Nephron progenitor cell (in vitro differentiated cells): ENCODE measurements at regions not wholly inside any gene's neighbourhood (a gene's known extent, or its start where the extent isn't known, plus 50 kb on each side); places are given as distances from the start of the nearest gene placed in this dataset.

Source experiments
- DNase-seq: peaks from one replicate; pipeline ENCODE4 v3.0.0; 2021
- H3K27ac Mint-ChIP-seq: 2 replicates; pipeline ENCODE4 v1.8.0; 2021; ENCODE audit warnings: mild to moderate bottlenecking, moderate library complexity, mixed read lengths
- H3K27me3 Mint-ChIP-seq: 2 replicates; pipeline ENCODE4 v1.8.0; 2021; ENCODE audit warnings: mild to moderate bottlenecking, low read depth, mixed read lengths; ENCODE audit not compliant: poor library complexity
- H3K36me3 Mint-ChIP-seq: 2 replicates; pipeline ENCODE4 v1.8.0; 2021; ENCODE audit warnings: low read depth, mixed read lengths
- H3K4me1 Mint-ChIP-seq: 2 replicates; pipeline ENCODE4 v1.8.0; 2021; ENCODE audit warnings: mixed read lengths
- H3K4me3 Mint-ChIP-seq: 2 replicates; pipeline ENCODE4 v1.8.0; 2021; ENCODE audit warnings: mild to moderate bottlenecking, moderate library complexity, mixed read lengths
- H3K9me3 Mint-ChIP-seq: 2 replicates; pipeline ENCODE4 v1.8.0; 2021; ENCODE audit warnings: mild to moderate bottlenecking, moderate library complexity, mixed read lengths
- CTCF ChIP-seq: fragments of 200-600 bp; sonication (generic); IDR thresholded peaks from 2 replicates; pipeline ENCODE4 v1.5.0; 2021; ENCODE audit warnings: antibody characterized with exemption

DNA sequence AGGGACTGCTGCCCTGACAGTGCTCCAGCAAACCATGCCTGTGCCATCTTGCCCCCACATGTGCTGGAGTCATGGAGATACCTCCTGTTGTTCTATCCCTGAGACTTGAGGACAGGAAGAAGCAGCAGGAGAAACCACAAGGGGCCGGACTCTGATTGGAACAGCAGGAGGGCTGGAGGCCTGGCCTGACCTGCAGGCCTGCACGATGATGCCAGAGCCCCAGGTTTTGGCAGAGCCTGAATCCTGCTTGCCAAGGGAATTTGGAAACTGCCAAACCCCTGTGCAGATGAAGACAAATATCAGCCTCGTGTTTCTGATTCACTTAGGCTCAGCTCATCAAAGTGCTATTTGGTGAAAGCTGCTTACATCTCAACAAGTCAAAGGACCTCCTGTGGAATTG is 177.6 kb downstream of the MAFB start:
- H3K9me3 Mint-ChIP-seq: no peaks in the 10 kb centered on the region
- no peak overlapping the region for H3K4me3 Mint-ChIP-seq
- no peaks in the 10 kb centered on the region for H3K36me3 Mint-ChIP-seq
- H3K27ac Mint-ChIP-seq: no peak overlapping the region
- no peak for DNase-seq
- H3K4me1 Mint-ChIP-seq: no peaks in the 10 kb centered on the region
- TF ChIP-seq CTCF: no peak
- peaks cover 12% of the 10 kb centered on the region for H3K27me3 Mint-ChIP-seq

GRCh38 chr20:40510622-40511021 is 178.4 kb downstream of the MAFB start:
- H3K4me3 Mint-ChIP-seq: no peak overlapping the region
- peaks cover 12% of the 10 kb centered on the region for H3K27me3 Mint-ChIP-seq
- no peaks in the 10 kb centered on the region for H3K36me3 Mint-ChIP-seq
- TF ChIP-seq CTCF: no peak
- no peaks in the 10 kb centered on the region for H3K4me1 Mint-ChIP-seq
- peak overlapping the region; percentile 30 for H3K27ac Mint-ChIP-seq
- H3K9me3 Mint-ChIP-seq: no peaks in the 10 kb centered on the region
- DNase-seq: no peak

GRCh38 chr20:40508821-40509220 is 180.2 kb downstream of the MAFB start:
- Mint-ChIP-seq H3K4me1 (peaks cover under 1% of the 10 kb centered on the region), H3K27me3 (peaks cover 3% of the 10 kb centered on the region), H3K36me3 (no peaks in the 10 kb centered on the region), H3K9me3 (no peaks in the 10 kb centered on the region), H3K27ac (no peak overlapping the region), H3K4me3 (no peak overlapping the region)
- DNase-seq: no peak
- no peak for TF ChIP-seq CTCF

DNA sequence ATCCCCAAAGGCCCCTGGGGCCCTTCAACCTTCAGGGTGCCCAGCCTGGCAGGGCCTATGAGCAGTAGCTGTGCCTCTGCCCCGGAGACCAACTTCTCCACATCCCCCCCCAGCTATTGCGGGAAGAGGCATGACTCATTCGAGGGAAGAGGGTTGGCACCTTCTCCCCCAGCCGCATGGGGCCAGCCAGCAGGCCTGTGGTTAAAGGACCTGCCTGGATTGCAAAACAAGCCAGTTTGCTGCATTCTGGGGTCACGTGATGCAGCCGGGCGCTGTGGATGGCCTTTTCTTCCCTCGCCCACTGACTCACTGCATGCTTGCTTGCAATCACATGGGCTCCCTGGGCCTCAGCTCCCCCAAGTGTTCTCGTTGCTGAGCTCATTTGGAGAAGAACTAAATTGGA is 182.5 kb downstream of the MAFB start:
- no peaks in the 10 kb centered on the region for H3K36me3 Mint-ChIP-seq
- no peak for DNase-seq
- H3K9me3 Mint-ChIP-seq: no peaks in the 10 kb centered on the region
- TF ChIP-seq CTCF: no peak
- H3K4me1 Mint-ChIP-seq: peaks cover 23% of the 10 kb centered on the region
- no peak overlapping the region for H3K4me3 Mint-ChIP-seq
- peaks cover 3% of the 10 kb centered on the region for H3K27me3 Mint-ChIP-seq
- H3K27ac Mint-ChIP-seq: no peak overlapping the region

- peak overlapping the region; percentile 54 for H3K4me3 Mint-ChIP-seq
- H3K9me3 Mint-ChIP-seq: no peaks in the 10 kb centered on the region
- TF ChIP-seq CTCF: no peak
- H3K27me3 Mint-ChIP-seq: peaks cover 2% of the 10 kb centered on the region
- H3K27ac Mint-ChIP-seq: peak overlapping the region; percentile 74
- H3K4me1 Mint-ChIP-seq: peaks cover 23% of the 10 kb centered on the region
- no peak for DNase-seq
- H3K36me3 Mint-ChIP-seq: no peaks in the 10 kb centered on the region
These were observed 185.9 kb downstream of the MAFB start for GRCh38 chr20:40503119-40503518.

GRCh38 chr20:40502576-40502975 is 186.5 kb downstream of the MAFB start:
- DNase-seq: peak; percentile 26

More at GRCh38 chr20:40502576-40502975, 186.5 kb downstream of the MAFB start:
- H3K36me3 Mint-ChIP-seq: no peaks in the 10 kb centered on the region
- H3K9me3 Mint-ChIP-seq: no peaks in the 10 kb centered on the region
- TF ChIP-seq CTCF: no peak
- peak overlapping the region; percentile 74 for H3K27ac Mint-ChIP-seq
- peak overlapping the region; percentile 54 for H3K4me3 Mint-ChIP-seq
- peaks cover 2% of the 10 kb centered on the region for H3K27me3 Mint-ChIP-seq
- H3K4me1 Mint-ChIP-seq: peaks cover 23% of the 10 kb centered on the region
